T-cell (primary cell): ENCODE measurements at regions not wholly inside any gene's neighbourhood (a gene's known extent, or its start where the extent isn't known, plus 50 kb on each side); places are given as distances from the start of the nearest gene placed in this dataset.
"Not testable (repeated sequence)": the region's sequence is repeated elsewhere in the genome, so short reads cannot be mapped to it uniquely, and the experiment has no call there.

Source experiments
- ATAC-seq, 4 experiments: fragments of 200-7000 bp in 3 of 4; fragments of 150-1000 bp in 1 of 4; cut with Tn5 transposase; replicated peaks in 1 of 4; 1 replicate in 3 of 4; 2 replicates in 1 of 4; pipeline ENCODE4 v1.10.0; 2021; ENCODE audit warnings: moderate library complexity in 3 of 4, mild to moderate bottlenecking in 2 of 4, moderate number of reproducible peaks in 1 of 4
- CTCF ChIA-PET, 2 donors: fragments of 300-600 bp; sonication (Branson Sonifier 250); formaldehyde crosslinking; loops; one replicate each; lab custom pipeline; 2022; ENCODE audit warnings: antibody characterized with exemption in 2 of 2; lab: Charles Lee
- POLR2A ChIA-PET, 2 donors: fragments of 300-600 bp; sonication (Branson Sonifier 250); formaldehyde crosslinking; loops; one replicate each; lab custom pipeline; 2022; ENCODE audit warnings: antibody characterized with exemption in 2 of 2; lab: Charles Lee
- DNase-seq, 35 experiments: peaks; one replicate each; pipeline versions ENCODE4 v3.0.0 to v3.0.0-alpha.2; 2013 to 2023
- H3K27ac ChIP-seq: one replicate; pipeline ENCODE4 v1.5.1; 2013; ENCODE audit warnings: low read length
- H3K27me3 ChIP-seq, 2 experiments: replicated peaks in 1 of 2; 1 replicate in 1 of 2; 2 replicates in 1 of 2; pipeline versions ENCODE4 v1.6.1 to v1.7.0; 2013; ENCODE audit warnings: low read length in 1 of 2, mixed read lengths in 1 of 2; ENCODE audit not compliant: control insufficient read depth in 2 of 2, insufficient read depth in 2 of 2; ENCODE audit errors: extremely low read depth in 1 of 2
- H3K36me3 ChIP-seq, 2 donors: 1 replicate in 1 of 2; 2 replicates in 1 of 2; pipeline versions ENCODE4 v1.6.1 to v1.7.0; 2013; ENCODE audit warnings: low read length in 1 of 2; ENCODE audit not compliant: control insufficient read depth in 2 of 2, insufficient read depth in 1 of 2; ENCODE audit errors: extremely low read depth in 1 of 2
- H3K4me1 ChIP-seq, 2 experiments: 1 replicate in 1 of 2; 2 replicates in 1 of 2; pipeline versions ENCODE4 v1.6.1 to v1.7.0; 2013; ENCODE audit warnings: low read length in 2 of 2, mixed read lengths in 1 of 2; ENCODE audit not compliant: insufficient read depth in 2 of 2, control insufficient read depth in 1 of 2; ENCODE audit errors: extremely low read depth in 1 of 2
- H3K4me3 ChIP-seq, 2 donors: 1 replicate in 1 of 2; 2 replicates in 1 of 2; pipeline versions ENCODE4 v1.5.1 to v1.7.0; 2013; ENCODE audit warnings: mild to moderate bottlenecking in 2 of 2, low read length in 1 of 2, moderate library complexity in 1 of 2; ENCODE audit not compliant: control insufficient read depth in 1 of 2; ENCODE audit errors: extremely low read depth in 1 of 2
- H3K9me3 ChIP-seq: 2 replicates; pipeline ENCODE4 v1.7.0; 2013
- H3K27ac Mint-ChIP-seq, 2 donors: one replicate each; pipeline ENCODE4 v1.8.0; 2020 to 2021; ENCODE audit warnings: mild to moderate bottlenecking in 2 of 2, mixed read lengths in 2 of 2
- H3K27me3 Mint-ChIP-seq, 2 donors: one replicate each; pipeline ENCODE4 v1.8.0; 2021 to 2022; ENCODE audit warnings: mixed read lengths in 2 of 2
- H3K36me3 Mint-ChIP-seq: one replicate; pipeline ENCODE4 v1.8.0; 2021; ENCODE audit warnings: mixed read lengths
- H3K4me1 Mint-ChIP-seq, 3 donors: one replicate each; pipeline ENCODE4 v1.8.0; 2020 to 2022; ENCODE audit warnings: mixed read lengths in 3 of 3, mild to moderate bottlenecking in 1 of 3
- H3K4me3 Mint-ChIP-seq, 3 donors: one replicate each; pipeline ENCODE4 v1.8.0; 2020 to 2022; ENCODE audit warnings: mild to moderate bottlenecking in 3 of 3, mixed read lengths in 3 of 3, moderate library complexity in 3 of 3
- H3K9me3 Mint-ChIP-seq, 3 donors: one replicate each; pipeline ENCODE4 v1.8.0; 2020 to 2022; ENCODE audit warnings: mixed read lengths in 3 of 3
- WGBS: methylation state at CpG from one replicate; pipeline ENCODE4 v1.1.5; 2013; ENCODE audit warnings: missing lambda C conversion rate; ENCODE audit not compliant: insufficient coverage; 5-methylcytosine and 5-hydroxymethylcytosine counted together

GRCh38 chr5:118121258-118121657, 867.1 kb downstream of the DTWD2 start:
- Histone ChIP-seq H3K4me3 (no peak overlapping the region), H3K9me3 (no peaks in the 10 kb centered on the region), H3K4me1 (no peaks in the 10 kb centered on the region), H3K27me3 (no peaks in the 10 kb centered on the region), H3K27ac (no peak overlapping the region), H3K36me3 (no peaks in the 10 kb centered on the region)
- H3K4me3 Mint-ChIP-seq = no peak overlapping the region
- POLR2A ChIA-PET = no interaction called here
- H3K27ac Mint-ChIP-seq = no peak overlapping the region
- H3K27me3 Mint-ChIP-seq = no peaks in the 10 kb centered on the region
- peaks cover 0 to 19% (median 15%) of the 10 kb centered on the region in 3 donors for H3K9me3 Mint-ChIP-seq
- H3K36me3 Mint-ChIP-seq = no peaks in the 10 kb centered on the region
- DNase-seq (no peak), ATAC-seq (no peak)
- H3K4me1 Mint-ChIP-seq = no peaks in the 10 kb centered on the region
- CTCF ChIA-PET = no interaction called here
- 100% methylated on average over 1 of the region's 3 CpGs for WGBS

- ATAC-seq = no peak
- ChIA-PET CTCF (interaction anchor here in 1 of 2 donors (0.6 kb wide), 1 partner anchor 34 kb away, joined by 5 read pairs; no protein-coding TSS in a partner anchor), POLR2A (no interaction called here)
- H3K27ac ChIP-seq = no peak overlapping the region
- Mint-ChIP-seq H3K9me3 (peaks cover 0 to 18% (median 11%) of the 10 kb centered on the region in 3 donors), H3K36me3 (no peaks in the 10 kb centered on the region), H3K4me3 (no peak overlapping the region), H3K27me3 (no peaks in the 10 kb centered on the region), H3K4me1 (no peaks in the 10 kb centered on the region), H3K27ac (no peak overlapping the region)
- H3K27me3 ChIP-seq = no peaks in the 10 kb centered on the region
- 67% methylated on average over 1 of the region's 4 CpGs for WGBS
- no peak for DNase-seq
- no peaks in the 10 kb centered on the region for H3K9me3 ChIP-seq
- H3K36me3 ChIP-seq = no peaks in the 10 kb centered on the region
- no peaks in the 10 kb centered on the region for H3K4me1 ChIP-seq
- H3K4me3 ChIP-seq = no peak overlapping the region
Observed at GRCh38 chr5:118115791-118116190, 872.6 kb downstream of the DTWD2 start.

- H3K27me3 Mint-ChIP-seq = no peaks in the 10 kb centered on the region
- no CpG with 5 or more reads among the region's 5 CpGs for WGBS
- Histone ChIP-seq H3K4me3 (no peak overlapping the region), H3K4me1 (no peaks in the 10 kb centered on the region), H3K27me3 (no peaks in the 10 kb centered on the region), H3K27ac (no peak overlapping the region), H3K9me3 (no peaks in the 10 kb centered on the region), H3K36me3 (no peaks in the 10 kb centered on the region)
- H3K4me1 Mint-ChIP-seq = no peaks in the 10 kb centered on the region
- CTCF ChIA-PET = no interaction called here
- no peak overlapping the region for H3K27ac Mint-ChIP-seq
- peaks cover 0 to 13% (median 4%) of the 10 kb centered on the region in 3 donors for H3K9me3 Mint-ChIP-seq
- no peak overlapping the region for H3K4me3 Mint-ChIP-seq
- H3K36me3 Mint-ChIP-seq = no peaks in the 10 kb centered on the region
- POLR2A ChIA-PET = interaction anchor here in 1 of 2 donors (0.8 kb wide), 1 partner anchor 76 kb away, joined by 8 read pairs; no protein-coding TSS in a partner anchor
- no peak for DNase-seq
- ATAC-seq = no peak
Observed at GRCh38 chr5:118111956-118112355, 876.4 kb downstream of the DTWD2 start.

- H3K9me3 Mint-ChIP-seq = peaks cover 7 to 16% (median 15%) of the 10 kb centered on the region in 3 donors
- CTCF ChIA-PET, DNase-seq, H3K27ac Mint-ChIP-seq, H3K4me1 Mint-ChIP-seq, POLR2A ChIA-PET, H3K4me3 ChIP-seq, H3K9me3 ChIP-seq, H3K4me1 ChIP-seq, H3K27me3 ChIP-seq, ATAC-seq, H3K36me3 ChIP-seq, H3K27me3 Mint-ChIP-seq, H3K27ac ChIP-seq, H3K36me3 Mint-ChIP-seq, H3K4me3 Mint-ChIP-seq: not testable (repeated sequence)
- 100% methylated on average over 1 of the region's 3 CpGs for WGBS
Observed at GRCh38 chr5:118107246-118107645, 881.1 kb downstream of the DTWD2 start.

- no peak overlapping the region for H3K4me3 Mint-ChIP-seq
- no peak overlapping the region for H3K27ac Mint-ChIP-seq
- Histone ChIP-seq H3K4me1 (no peaks in the 10 kb centered on the region), H3K4me3 (no peak overlapping the region), H3K27me3 (no peaks in the 10 kb centered on the region), H3K9me3 (no peaks in the 10 kb centered on the region), H3K27ac (no peak overlapping the region), H3K36me3 (no peaks in the 10 kb centered on the region)
- DNase-seq (no peak), ATAC-seq (no peak)
- no peaks in the 10 kb centered on the region for H3K4me1 Mint-ChIP-seq
- no peaks in the 10 kb centered on the region for H3K27me3 Mint-ChIP-seq
- ChIA-PET CTCF (no interaction called here), POLR2A (no interaction called here)
- H3K9me3 Mint-ChIP-seq = peaks cover 0 to 12% (median under 1%) of the 10 kb centered on the region in 3 donors
- no peaks in the 10 kb centered on the region for H3K36me3 Mint-ChIP-seq
- 100% methylated on average over 1 of the region's 1 CpG for WGBS
Observed at GRCh38 chr5:118098716-118099115, 889.6 kb downstream of the DTWD2 start.

- DNase-seq = no peak
- POLR2A ChIA-PET = no interaction called here
- Mint-ChIP-seq H3K27ac (no peak overlapping the region), H3K4me3 (no peak overlapping the region), H3K36me3 (no peaks in the 10 kb centered on the region), H3K9me3 (peaks cover 0 to 12% (median under 1%) of the 10 kb centered on the region in 3 donors), H3K4me1 (no peaks in the 10 kb centered on the region), H3K27me3 (no peaks in the 10 kb centered on the region)
- Histone ChIP-seq H3K27me3 (no peaks in the 10 kb centered on the region), H3K27ac (no peak overlapping the region), H3K4me1 (no peaks in the 10 kb centered on the region), H3K9me3 (no peaks in the 10 kb centered on the region), H3K36me3 (no peaks in the 10 kb centered on the region), H3K4me3 (no peak overlapping the region)
- no CpG with 5 or more reads among the region's 2 CpGs for WGBS
- CTCF ChIA-PET = no interaction called here
- no peak for ATAC-seq
Observed at GRCh38 chr5:118095115-118095514, 893.2 kb downstream of the DTWD2 start.

GRCh38 chr5:118088448-118088847, 899.9 kb downstream of the DTWD2 start:
- Mint-ChIP-seq H3K27me3 (no peaks in the 10 kb centered on the region), H3K4me1 (no peaks in the 10 kb centered on the region), H3K4me3 (no peak overlapping the region), H3K36me3 (no peaks in the 10 kb centered on the region), H3K9me3 (peaks cover 13 to 25% (median 14%) of the 10 kb centered on the region in 3 donors), H3K27ac (no peak overlapping the region)
- no peak for DNase-seq
- H3K9me3 ChIP-seq = peaks cover 2% of the 10 kb centered on the region
- ChIA-PET CTCF (no interaction called here), POLR2A (no interaction called here)
- no peaks in the 10 kb centered on the region for H3K36me3 ChIP-seq
- H3K4me1 ChIP-seq = no peaks in the 10 kb centered on the region
- H3K4me3 ChIP-seq = no peak overlapping the region
- H3K27me3 ChIP-seq = no peaks in the 10 kb centered on the region
- H3K27ac ChIP-seq = no peak overlapping the region
- ATAC-seq = no peak
